Adrenal gland (tissue), 9 donors: ENCODE measurements at regions not wholly inside any gene's neighbourhood (a gene's known extent, or its start where the extent isn't known, plus 50 kb on each side); places are given as distances from the start of the nearest gene placed in this dataset.

Source experiments
- DNase-seq, 7 donors: peaks; one replicate each; pipeline ENCODE4 v3.0.0-alpha.2; 2019 to 2020
- H3K27ac ChIP-seq, 5 donors: fragments of 200-600 bp; sonication (generic) in 4 of 5; 1 replicate in 3 of 5; 2 replicates in 2 of 5; pipeline versions ENCODE4 v1.5.1 to v1.8.0; 2016 to 2020; ENCODE audit warnings: mild to moderate bottlenecking in 1 of 5
- H3K27me3 ChIP-seq: fragments of 200-600 bp; 2 replicates; pipeline ENCODE4 v1.8.0; 2021
- H3K36me3 ChIP-seq, 2 donors: fragments of 200-600 bp; replicated peaks in 1 of 2; 1 replicate in 1 of 2; 2 replicates in 1 of 2; pipeline versions ENCODE4 v1.5.1 to v1.8.0; 2018 to 2022
- H3K4me1 ChIP-seq, 2 donors: fragments of 200-600 bp; replicated peaks in 1 of 2; 1 replicate in 1 of 2; 2 replicates in 1 of 2; pipeline versions ENCODE4 v1.5.1 to v1.8.0; 2018 to 2021
- H3K4me3 ChIP-seq, 4 donors: fragments of 200-600 bp; sonication (generic) in 3 of 4; one replicate each; pipeline ENCODE4 v1.5.1; 2016 to 2018
- H3K9me3 ChIP-seq, 3 donors: fragments of 200-600 bp; sonication (generic) in 1 of 3; replicated peaks in 1 of 3; 1 replicate in 2 of 3; 2 replicates in 1 of 3; pipeline versions ENCODE4 v1.5.1 to v1.8.0; 2016 to 2021
- POLR2A ChIP-seq, 2 donors: fragments of 450-650 bp; IDR thresholded peaks; one replicate each; pipeline ENCODE4 v1.6.1; 2017; ENCODE audit warnings: antibody characterized with exemption in 2 of 2, mild to moderate bottlenecking in 2 of 2, moderate library complexity in 1 of 2
- WGBS, 4 donors: extraction: QIAGEN DNeasy Blood & Tissue Kit in 2 of 4; methylation state at CpG; one replicate each; pipeline versions ENCODE4 v1.1.5 to v1.1.7; 2013 to 2017; 5-methylcytosine and 5-hydroxymethylcytosine counted together
- intact Hi-C, 2 donors: fragments of 100-400 bp; cut with DNase I; formaldehyde crosslinking; loops; one replicate each; pipeline versions ENCODE4 v1.14.1 to v1.15.0; 2022 to 2023
- TF ChIP-seq, protein P1 (sequence below), 6 experiments: fragments of 450-650 bp in 4 of 6; fragments of 200-600 bp in 2 of 6; sonication (generic) in 1 of 6; IDR thresholded peaks; 1 replicate in 5 of 6; 2 replicates in 1 of 6; pipeline versions ENCODE4 v1.5.1 to v1.8.0; 2016 to 2021; ENCODE audit warnings: antibody characterized with exemption in 6 of 6, mild to moderate bottlenecking in 2 of 6, moderate library complexity in 1 of 6
- donor health status: healthy with polysubstance abuse.
- donor health status: Bipolar disorder and iron deficiency.
- donor health status: DM: yes; HTN: yes; CAD: no.
- donor health status: DM: no; HTN: no; CAD: no.
- donor health status: DM: no; HTN: no; CAD: no.

DNA sequence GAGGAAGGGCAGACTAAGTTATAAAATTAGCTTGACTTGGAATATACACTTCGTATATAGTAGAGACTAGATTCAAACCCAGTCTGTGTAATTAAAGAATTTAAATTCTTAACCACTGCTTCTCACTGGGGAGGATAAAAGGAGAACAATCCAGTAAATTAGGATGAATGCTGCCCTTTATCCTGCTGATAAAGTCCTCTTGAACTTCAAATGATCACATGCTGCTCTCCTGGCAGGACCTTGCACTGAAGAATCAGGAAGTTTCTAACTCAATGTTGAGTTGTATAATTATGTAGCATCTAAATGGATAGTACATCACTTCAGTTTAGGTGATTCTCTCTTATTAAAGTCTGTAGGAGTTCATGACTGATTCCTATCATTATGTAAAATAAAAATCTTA, 1179.7 kb downstream of the DSC3 start:
- Histone ChIP-seq H3K36me3 (no peaks in the 10 kb centered on the region), H3K27me3 (no peaks in the 10 kb centered on the region), H3K4me1 (no peaks in the 10 kb centered on the region), H3K9me3 (no peaks in the 10 kb centered on the region), H3K4me3 (no peak overlapping the region), H3K27ac (no peak overlapping the region)
- no peak for DNase-seq
- TF ChIP-seq, protein P1, sequence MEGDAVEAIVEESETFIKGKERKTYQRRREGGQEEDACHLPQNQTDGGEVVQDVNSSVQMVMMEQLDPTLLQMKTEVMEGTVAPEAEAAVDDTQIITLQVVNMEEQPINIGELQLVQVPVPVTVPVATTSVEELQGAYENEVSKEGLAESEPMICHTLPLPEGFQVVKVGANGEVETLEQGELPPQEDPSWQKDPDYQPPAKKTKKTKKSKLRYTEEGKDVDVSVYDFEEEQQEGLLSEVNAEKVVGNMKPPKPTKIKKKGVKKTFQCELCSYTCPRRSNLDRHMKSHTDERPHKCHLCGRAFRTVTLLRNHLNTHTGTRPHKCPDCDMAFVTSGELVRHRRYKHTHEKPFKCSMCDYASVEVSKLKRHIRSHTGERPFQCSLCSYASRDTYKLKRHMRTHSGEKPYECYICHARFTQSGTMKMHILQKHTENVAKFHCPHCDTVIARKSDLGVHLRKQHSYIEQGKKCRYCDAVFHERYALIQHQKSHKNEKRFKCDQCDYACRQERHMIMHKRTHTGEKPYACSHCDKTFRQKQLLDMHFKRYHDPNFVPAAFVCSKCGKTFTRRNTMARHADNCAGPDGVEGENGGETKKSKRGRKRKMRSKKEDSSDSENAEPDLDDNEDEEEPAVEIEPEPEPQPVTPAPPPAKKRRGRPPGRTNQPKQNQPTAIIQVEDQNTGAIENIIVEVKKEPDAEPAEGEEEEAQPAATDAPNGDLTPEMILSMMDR (IDR thresholded peaks at IDR 0.05), result no peak
- no peak for TF ChIP-seq POLR2A (IDR thresholded peaks at IDR 0.05)
- WGBS, 4 donors, result 55 to 69% (median 65%) methylated on average over 1 of the region's 1 CpG
- intact Hi-C loops, result loop anchor here in 1 of 2 donors (10.0 kb wide), 1 partner anchor 58 kb away; no protein-coding TSS in a partner anchor

DNA sequence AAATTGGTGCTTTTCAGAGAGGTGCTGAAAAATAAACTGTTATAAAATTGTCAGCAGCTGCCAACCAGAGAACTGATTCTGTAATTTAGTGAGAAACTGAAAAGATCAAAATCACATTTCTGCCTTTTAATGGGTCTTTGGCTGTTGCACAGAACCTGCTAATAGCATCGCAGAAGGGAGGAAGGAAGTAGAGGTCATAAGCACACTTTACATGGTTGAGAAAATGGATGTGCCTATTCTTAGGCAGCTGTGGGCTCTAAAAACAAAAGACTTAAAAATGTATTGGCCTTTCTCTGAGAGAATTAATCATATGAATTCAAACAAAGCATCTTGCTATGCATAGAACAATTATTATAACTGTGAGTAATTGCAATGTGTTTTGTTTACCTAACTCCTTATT, 1186.9 kb downstream of the DSC3 start:
- intact Hi-C loops, result no loop called here
- Histone ChIP-seq H3K27me3 (no peaks in the 10 kb centered on the region), H3K9me3 (no peaks in the 10 kb centered on the region), H3K27ac (no peak overlapping the region), H3K4me3 (no peak overlapping the region), H3K36me3 (no peaks in the 10 kb centered on the region), H3K4me1 (no peaks in the 10 kb centered on the region)
- no peak for DNase-seq
- TF ChIP-seq POLR2A (IDR thresholded peaks at IDR 0.05), result no peak
- TF ChIP-seq, protein P1 (IDR thresholded peaks at IDR 0.05), result no peak
- 27 to 45% (median 33%) methylated on average over 1 of the region's 1 CpG for WGBS, 4 donors

DNA sequence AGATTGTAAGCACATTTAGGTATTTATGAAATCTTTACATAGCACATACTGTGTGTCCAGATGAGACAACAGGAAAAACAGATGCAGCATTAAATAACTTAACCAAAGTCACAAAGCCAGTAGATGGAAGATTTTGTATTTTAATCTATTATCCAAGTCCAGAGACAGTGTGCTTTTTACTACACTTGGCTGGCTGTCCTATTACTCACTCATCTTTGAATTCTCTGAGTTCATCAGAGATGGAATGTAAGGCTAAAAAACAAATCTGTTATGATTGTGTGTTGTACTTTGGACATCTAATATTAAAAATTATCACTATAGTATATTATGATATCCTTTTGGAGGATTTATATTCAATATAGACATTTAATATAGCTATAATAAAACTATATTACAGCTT, 1189.4 kb downstream of the DSC3 start:
- Histone ChIP-seq H3K4me1 (no peaks in the 10 kb centered on the region), H3K9me3 (no peaks in the 10 kb centered on the region), H3K36me3 (no peaks in the 10 kb centered on the region), H3K27ac (no peak overlapping the region), H3K4me3 (no peak overlapping the region), H3K27me3 (no peaks in the 10 kb centered on the region)
- no peak for TF ChIP-seq POLR2A (IDR thresholded peaks at IDR 0.05)
- TF ChIP-seq, protein P1 (IDR thresholded peaks at IDR 0.05), result no peak
- no peak for DNase-seq
- intact Hi-C loops, result no loop called here

DNA sequence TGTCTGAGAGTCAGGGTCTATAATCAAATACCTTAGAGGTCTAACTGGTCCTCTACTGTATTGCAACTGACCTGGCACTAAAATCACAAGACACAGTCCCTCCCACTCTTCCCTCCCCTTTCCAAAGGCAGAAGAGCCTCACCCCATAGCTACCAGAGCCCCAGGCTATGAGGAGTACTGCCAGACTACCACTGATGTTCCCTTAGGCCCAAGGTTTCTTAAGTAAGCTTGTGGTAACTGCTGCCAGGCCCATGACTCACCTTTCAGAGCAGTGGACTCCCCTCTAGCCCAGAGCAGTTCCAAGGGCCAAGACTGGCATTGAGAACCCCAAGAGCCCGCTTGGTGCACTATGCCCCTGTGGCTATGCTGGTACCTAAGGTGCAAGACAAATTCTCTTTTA, 1193.4 kb downstream of the DSC3 start:
- H3K27me3 ChIP-seq, result no peaks in the 10 kb centered on the region
- TF ChIP-seq, protein P1 (IDR thresholded peaks at IDR 0.05), result no peak
- TF ChIP-seq POLR2A (IDR thresholded peaks at IDR 0.05), result no peak
- no peak overlapping the region for H3K27ac ChIP-seq
- H3K4me3 ChIP-seq, result no peak overlapping the region
- DNase-seq, result no peak
- no peaks in the 10 kb centered on the region for H3K9me3 ChIP-seq
- H3K4me1 ChIP-seq, result no peaks in the 10 kb centered on the region
- intact Hi-C loops, result no loop called here
- WGBS, 4 donors, result 74 to 90% (median 80%) methylated on average over 1 of the region's 1 CpG
- H3K36me3 ChIP-seq, result no peaks in the 10 kb centered on the region
